K562 (cell line): ENCODE measurements at regions not wholly inside any gene's neighbourhood (a gene's known extent, or its start where the extent isn't known, plus 50 kb on each side); places are given as distances from the start of the nearest gene placed in this dataset.

Experiments used
- TF ChIP-seq, protein P1 (sequence below), 2 experiments: fragments of 450-650 bp; formaldehyde crosslinking in 1 of 2; IDR thresholded peaks; 2 replicates each; pipeline versions ENCODE4 v1.4.0 to v1.6.1; 2014 to 2020; ENCODE audit warnings: mild to moderate bottlenecking in 2 of 2, borderline replicate concordance in 1 of 2, low read depth in 1 of 2
- TF ChIP-seq, protein P2 (sequence below): fragments of 450-650 bp; IDR thresholded peaks from 2 replicates; pipeline ENCODE4 v1.6.1; 2017; ENCODE audit warnings: mild to moderate bottlenecking, moderate library complexity

DNA sequence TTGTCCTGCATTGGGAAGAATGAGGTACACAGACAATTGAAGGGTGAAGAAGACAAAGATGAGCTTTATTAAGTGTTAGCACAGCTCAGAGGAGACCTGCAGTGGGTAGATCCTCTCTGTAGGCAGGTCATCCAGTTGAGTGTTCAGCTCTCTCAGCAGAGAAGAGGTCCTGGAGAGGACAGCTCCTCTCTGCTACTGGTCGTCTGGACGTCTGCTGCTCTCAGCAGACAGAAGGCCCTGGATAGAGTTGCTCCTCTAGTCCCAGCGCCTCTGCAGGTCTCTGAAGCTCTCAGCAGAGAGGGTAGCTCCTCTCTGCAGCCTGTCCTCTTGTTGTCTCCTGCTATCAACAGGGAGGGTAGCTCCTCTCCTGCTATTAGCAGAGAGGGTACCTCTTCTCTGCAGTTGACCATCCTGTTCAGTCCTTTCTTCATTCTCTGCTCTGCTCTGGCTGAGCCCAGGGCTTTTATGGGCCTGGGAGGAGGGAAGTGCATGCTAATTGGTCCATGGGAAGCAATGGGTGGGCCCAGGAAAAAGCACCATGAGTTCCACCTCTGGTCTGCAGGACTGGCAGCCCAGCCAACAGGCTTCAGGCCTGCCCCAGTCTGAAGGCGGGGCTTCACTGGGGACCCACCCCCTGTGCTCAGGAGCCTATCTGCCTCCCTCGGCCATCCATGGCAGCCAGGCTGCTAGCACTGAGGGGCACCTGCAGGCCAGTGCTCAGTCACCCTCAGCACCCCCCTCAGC, 54.1 kb upstream of the IBSP start (continued):
- TF ChIP-seq, protein P1, sequence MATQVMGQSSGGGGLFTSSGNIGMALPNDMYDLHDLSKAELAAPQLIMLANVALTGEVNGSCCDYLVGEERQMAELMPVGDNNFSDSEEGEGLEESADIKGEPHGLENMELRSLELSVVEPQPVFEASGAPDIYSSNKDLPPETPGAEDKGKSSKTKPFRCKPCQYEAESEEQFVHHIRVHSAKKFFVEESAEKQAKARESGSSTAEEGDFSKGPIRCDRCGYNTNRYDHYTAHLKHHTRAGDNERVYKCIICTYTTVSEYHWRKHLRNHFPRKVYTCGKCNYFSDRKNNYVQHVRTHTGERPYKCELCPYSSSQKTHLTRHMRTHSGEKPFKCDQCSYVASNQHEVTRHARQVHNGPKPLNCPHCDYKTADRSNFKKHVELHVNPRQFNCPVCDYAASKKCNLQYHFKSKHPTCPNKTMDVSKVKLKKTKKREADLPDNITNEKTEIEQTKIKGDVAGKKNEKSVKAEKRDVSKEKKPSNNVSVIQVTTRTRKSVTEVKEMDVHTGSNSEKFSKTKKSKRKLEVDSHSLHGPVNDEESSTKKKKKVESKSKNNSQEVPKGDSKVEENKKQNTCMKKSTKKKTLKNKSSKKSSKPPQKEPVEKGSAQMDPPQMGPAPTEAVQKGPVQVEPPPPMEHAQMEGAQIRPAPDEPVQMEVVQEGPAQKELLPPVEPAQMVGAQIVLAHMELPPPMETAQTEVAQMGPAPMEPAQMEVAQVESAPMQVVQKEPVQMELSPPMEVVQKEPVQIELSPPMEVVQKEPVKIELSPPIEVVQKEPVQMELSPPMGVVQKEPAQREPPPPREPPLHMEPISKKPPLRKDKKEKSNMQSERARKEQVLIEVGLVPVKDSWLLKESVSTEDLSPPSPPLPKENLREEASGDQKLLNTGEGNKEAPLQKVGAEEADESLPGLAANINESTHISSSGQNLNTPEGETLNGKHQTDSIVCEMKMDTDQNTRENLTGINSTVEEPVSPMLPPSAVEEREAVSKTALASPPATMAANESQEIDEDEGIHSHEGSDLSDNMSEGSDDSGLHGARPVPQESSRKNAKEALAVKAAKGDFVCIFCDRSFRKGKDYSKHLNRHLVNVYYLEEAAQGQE (IDR thresholded peaks at IDR 0.05; ENCODE audit: borderline replicate concordance) = peak; percentile 21; the same call in 1 of the 2 replicates
- TF ChIP-seq, protein P1 (CRISPR knock-in tag; IDR thresholded peaks at IDR 0.05; ENCODE audit: low read depth) = no peak
- TF ChIP-seq, protein P2, sequence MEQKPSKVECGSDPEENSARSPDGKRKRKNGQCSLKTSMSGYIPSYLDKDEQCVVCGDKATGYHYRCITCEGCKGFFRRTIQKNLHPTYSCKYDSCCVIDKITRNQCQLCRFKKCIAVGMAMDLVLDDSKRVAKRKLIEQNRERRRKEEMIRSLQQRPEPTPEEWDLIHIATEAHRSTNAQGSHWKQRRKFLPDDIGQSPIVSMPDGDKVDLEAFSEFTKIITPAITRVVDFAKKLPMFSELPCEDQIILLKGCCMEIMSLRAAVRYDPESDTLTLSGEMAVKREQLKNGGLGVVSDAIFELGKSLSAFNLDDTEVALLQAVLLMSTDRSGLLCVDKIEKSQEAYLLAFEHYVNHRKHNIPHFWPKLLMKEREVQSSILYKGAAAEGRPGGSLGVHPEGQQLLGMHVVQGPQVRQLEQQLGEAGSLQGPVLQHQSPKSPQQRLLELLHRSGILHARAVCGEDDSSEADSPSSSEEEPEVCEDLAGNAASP = no peak
